ENCODE measurements at regions not wholly inside any gene's neighbourhood (a gene's known extent, or its start where the extent isn't known, plus 50 kb on each side); places are given as distances from the start of the nearest gene placed in this dataset.
A peak's percentile ranks its signal among the peaks of the same experiment; 100 is the strongest.
"Not testable (repeated sequence)": the region's sequence is repeated elsewhere in the genome, so short reads cannot be mapped to it uniquely, and the experiment has no call there.

DNA sequence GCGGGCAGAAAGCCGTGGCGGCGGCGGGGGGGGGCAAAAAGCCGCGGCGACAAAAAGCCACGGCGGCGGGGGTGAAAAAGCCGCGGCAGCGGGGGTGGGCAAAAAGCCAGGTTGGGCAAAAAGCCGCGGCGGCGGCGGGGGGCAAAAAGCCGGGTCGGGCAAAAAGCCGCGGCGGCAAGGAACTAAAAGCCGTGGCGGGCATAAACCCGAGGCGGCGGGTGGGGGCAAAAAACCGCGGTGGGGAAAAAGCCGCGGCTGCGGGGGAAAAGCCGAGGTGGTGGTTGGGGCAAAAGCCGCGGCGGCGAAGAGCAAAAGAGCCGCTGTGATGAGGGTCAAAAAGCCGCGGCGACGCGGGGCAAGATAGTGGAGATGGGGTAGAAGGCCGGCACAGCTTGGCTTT is 1834.2 kb downstream of the FOXD4L5 start:
- DNase-seq (ENCODE audit: low spot score in 2 of 2): not testable (repeated sequence)

DNA sequence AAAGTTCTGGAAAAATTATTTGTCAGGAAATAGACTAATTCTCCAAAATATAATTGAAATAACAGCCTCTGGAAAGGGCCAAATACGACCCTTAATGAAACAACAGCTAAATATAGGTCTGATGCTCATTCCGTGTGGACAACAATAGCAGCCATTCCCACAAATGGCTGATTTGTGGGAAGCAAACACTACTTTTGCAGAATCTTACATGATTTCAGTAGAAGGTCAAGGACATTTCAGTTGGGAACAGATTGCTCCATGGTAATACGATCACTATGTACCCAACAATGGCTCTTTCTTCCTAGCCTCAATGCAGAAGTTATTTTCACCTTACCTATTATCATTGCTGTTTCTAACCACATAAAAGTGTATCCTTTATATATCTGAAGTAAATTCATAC is 1859.9 kb downstream of the FOXD4L5 start:
- DNase-seq (ENCODE audit: low spot score in 2 of 2); H3K27ac ChIP-seq: not testable (repeated sequence)

More for the DNA sequence above, 1834.2 kb downstream of the FOXD4L5 start:
- intact Hi-C loops (cut with DNase I); H3K27ac ChIP-seq; H3K36me3 ChIP-seq; H3K4me1 ChIP-seq; H3K9me3 ChIP-seq; H3K27me3 ChIP-seq: not testable (repeated sequence)
- peak overlapping the region; percentile 36 to 64 for H3K4me3 ChIP-seq

DNA sequence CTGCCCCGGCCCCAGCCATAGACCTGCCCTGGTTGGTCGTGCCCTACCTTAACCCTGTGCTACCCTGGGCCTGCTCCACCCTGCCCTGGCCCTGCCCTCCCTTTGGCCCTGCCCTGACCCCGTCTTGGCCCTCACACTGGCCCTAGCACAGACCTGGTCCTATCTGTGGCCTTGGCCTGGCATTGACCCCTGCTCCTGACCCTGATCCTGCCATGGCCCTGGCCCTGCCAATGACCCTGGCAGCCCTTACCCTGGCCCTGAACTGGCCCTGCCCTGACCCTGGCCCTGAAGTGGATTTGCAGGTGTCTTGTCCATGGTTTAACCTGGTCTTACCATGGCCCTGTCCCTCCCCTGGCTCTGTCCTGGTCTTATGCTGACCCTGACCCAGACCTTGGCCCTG is 1894.1 kb downstream of the FOXD4L5 start:
- H3K4me1 ChIP-seq; H3K27me3 ChIP-seq; H3K9me3 ChIP-seq; DNase-seq (ENCODE audit: low spot score in 2 of 2); H3K27ac ChIP-seq; H3K4me3 ChIP-seq; intact Hi-C loops (cut with DNase I); H3K36me3 ChIP-seq: not testable (repeated sequence)

More for the DNA sequence above, 1859.9 kb downstream of the FOXD4L5 start:
- intact Hi-C loops (cut with DNase I); H3K27me3 ChIP-seq; H3K36me3 ChIP-seq; H3K4me3 ChIP-seq; H3K9me3 ChIP-seq; H3K4me1 ChIP-seq: not testable (repeated sequence)

- H3K9me3 ChIP-seq; H3K27me3 ChIP-seq; H3K27ac ChIP-seq; H3K36me3 ChIP-seq; H3K4me1 ChIP-seq; intact Hi-C loops (cut with DNase I): not testable (repeated sequence)
- peak in 1 of 2 donors; percentile 33 for DNase-seq (ENCODE audit: low spot score in 2 of 2)
- H3K4me3 ChIP-seq: peak overlapping the region in 1 of 2 donors; percentile 48
Measured at GRCh38 chr9:63385479-63385878, 1899.5 kb downstream of the FOXD4L5 start.

GRCh38 chr9:63379864-63380263 is 1905.1 kb downstream of the FOXD4L5 start:
- H3K4me3 ChIP-seq; H3K4me1 ChIP-seq; DNase-seq (ENCODE audit: low spot score in 2 of 2); H3K36me3 ChIP-seq; H3K27ac ChIP-seq; intact Hi-C loops (cut with DNase I); H3K9me3 ChIP-seq; H3K27me3 ChIP-seq: not testable (repeated sequence)

DNA sequence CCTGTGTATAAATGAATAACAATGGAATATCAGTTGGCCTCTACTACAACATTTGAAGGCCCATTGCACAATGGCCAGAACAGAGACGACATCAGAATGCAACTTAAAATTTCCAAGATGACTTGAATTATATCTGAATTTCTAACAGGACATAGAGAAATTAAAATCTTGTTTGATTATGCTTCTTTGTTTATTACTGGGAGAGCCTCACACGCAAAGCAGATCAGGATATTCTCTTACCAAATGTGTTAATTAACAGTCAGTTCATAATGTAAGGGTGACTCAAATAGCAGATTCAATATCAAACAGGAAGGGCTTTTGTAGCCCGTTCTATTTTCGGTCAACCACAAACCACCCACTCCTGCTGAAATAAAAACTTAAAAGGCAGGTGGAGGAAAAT is 1930.8 kb downstream of the FOXD4L5 start:
- intact Hi-C loops (cut with DNase I); H3K27ac ChIP-seq; H3K4me1 ChIP-seq; H3K27me3 ChIP-seq; H3K4me3 ChIP-seq; DNase-seq (ENCODE audit: low spot score in 2 of 2); H3K9me3 ChIP-seq; H3K36me3 ChIP-seq: not testable (repeated sequence)

GRCh38 chr9:63347347-63347746 is 1937.7 kb downstream of the FOXD4L5 start:
- intact Hi-C loops (cut with DNase I); H3K27me3 ChIP-seq; H3K36me3 ChIP-seq; H3K9me3 ChIP-seq; H3K4me1 ChIP-seq; H3K27ac ChIP-seq; H3K4me3 ChIP-seq; DNase-seq (ENCODE audit: low spot score in 2 of 2): not testable (repeated sequence)

- H3K36me3 ChIP-seq; H3K27me3 ChIP-seq; H3K4me1 ChIP-seq; intact Hi-C loops (cut with DNase I); H3K9me3 ChIP-seq; H3K4me3 ChIP-seq; H3K27ac ChIP-seq: not testable (repeated sequence)
- peak in 1 of 2 donors; percentile 71 for DNase-seq (ENCODE audit: low spot score in 2 of 2)
Measured at GRCh38 chr9:63346310-63347048, 1938.5 kb downstream of the FOXD4L5 start.

- intact Hi-C loops (cut with DNase I); H3K27me3 ChIP-seq; H3K36me3 ChIP-seq; H3K4me1 ChIP-seq; H3K9me3 ChIP-seq; DNase-seq (ENCODE audit: low spot score in 2 of 2); H3K4me3 ChIP-seq; H3K27ac ChIP-seq: not testable (repeated sequence)
Measured at GRCh38 chr9:63344408-63344807, 1940.6 kb downstream of the FOXD4L5 start.

- H3K27me3 ChIP-seq; intact Hi-C loops (cut with DNase I); H3K27ac ChIP-seq; DNase-seq (ENCODE audit: low spot score in 2 of 2); H3K4me3 ChIP-seq; H3K36me3 ChIP-seq; H3K9me3 ChIP-seq; H3K4me1 ChIP-seq: not testable (repeated sequence)
Measured at GRCh38 chr9:63342528-63342927, 1942.5 kb downstream of the FOXD4L5 start.

- H3K4me3 ChIP-seq: peak overlapping the region in 1 of 2 donors; percentile 16
- DNase-seq (ENCODE audit: low spot score in 2 of 2); H3K4me1 ChIP-seq; H3K27me3 ChIP-seq; H3K9me3 ChIP-seq; intact Hi-C loops (cut with DNase I); H3K36me3 ChIP-seq: not testable (repeated sequence)
- peak overlapping the region; percentile 78 to 81 for H3K27ac ChIP-seq
Measured at GRCh38 chr9:63337899-63338604, 1947.0 kb downstream of the FOXD4L5 start.

- H3K9me3 ChIP-seq; H3K36me3 ChIP-seq; H3K27ac ChIP-seq; H3K4me1 ChIP-seq; H3K4me3 ChIP-seq; intact Hi-C loops (cut with DNase I); H3K27me3 ChIP-seq: not testable (repeated sequence)
- peak in 1 of 2 donors; percentile 16 for DNase-seq (ENCODE audit: low spot score in 2 of 2)
Measured at GRCh38 chr9:63335286-63335685, 1949.7 kb downstream of the FOXD4L5 start.

DNA sequence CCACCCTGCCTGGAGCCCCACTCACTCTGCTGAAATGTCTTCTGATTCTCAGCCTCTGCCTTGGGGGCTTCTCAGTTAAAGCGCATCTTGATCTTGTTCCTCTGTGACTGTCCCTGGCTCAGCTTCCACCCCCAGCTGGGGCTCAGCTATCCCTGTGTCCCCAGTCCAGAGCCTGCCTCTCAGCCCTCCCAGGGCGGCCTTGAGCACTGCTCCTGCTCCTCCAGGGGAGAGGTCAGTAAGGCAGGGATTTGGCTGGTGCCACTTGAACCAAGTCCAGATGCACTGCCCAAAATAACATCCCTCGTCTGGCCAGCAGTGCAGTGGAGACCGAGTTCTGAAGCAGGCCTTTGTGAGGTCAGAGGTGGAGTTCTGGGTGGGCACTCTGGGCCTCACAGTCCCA is 1950.8 kb downstream of the FOXD4L5 start:
- intact Hi-C loops (cut with DNase I); H3K36me3 ChIP-seq; H3K4me1 ChIP-seq; H3K27ac ChIP-seq; H3K9me3 ChIP-seq; H3K27me3 ChIP-seq; H3K4me3 ChIP-seq: not testable (repeated sequence)
- DNase-seq (ENCODE audit: low spot score in 2 of 2): peak in 1 of 2 donors; percentile 67

GRCh38 chr9:63333083-63333482 is 1951.9 kb downstream of the FOXD4L5 start:
- intact Hi-C loops (cut with DNase I); H3K27me3 ChIP-seq: not testable (repeated sequence)

More at GRCh38 chr9:63333083-63333482, 1951.9 kb downstream of the FOXD4L5 start:
- not testable (repeated sequence) for H3K9me3 ChIP-seq, H3K27ac ChIP-seq, H3K36me3 ChIP-seq, H3K4me1 ChIP-seq, H3K4me3 ChIP-seq
- peak in 1 of 2 donors; percentile 9 for DNase-seq (ENCODE audit: low spot score in 2 of 2)

Data from ascending aorta (tissue), 2 donors.